Spleen (tissue), 11 donors: ENCODE measurements at regions not wholly inside any gene's neighbourhood (a gene's known extent, or its start where the extent isn't known, plus 50 kb on each side); places are given as distances from the start of the nearest gene placed in this dataset.

ENCODE experiments used
- DNase-seq: peaks from one replicate; pipeline ENCODE4 v3.0.0-alpha.2; 2020
- H3K27ac ChIP-seq, 8 donors: fragments of 200-600 bp; sonication (generic) in 7 of 8; 1 replicate in 4 of 8; 2 replicates in 4 of 8; pipeline versions ENCODE4 v1.5.0 to v1.8.0; 2016 to 2021; ENCODE audit warnings: inconsistent platforms in 4 of 8, mild to moderate bottlenecking in 4 of 8, moderate library complexity in 1 of 8
- H3K27me3 ChIP-seq, 7 donors: fragments of 200-600 bp; sonication (generic) in 6 of 7; replicated peaks in 1 of 7; 1 replicate in 4 of 7; 2 replicates in 3 of 7; pipeline versions ENCODE4 v1.5.0 to v1.8.0; 2016 to 2021; ENCODE audit warnings: inconsistent platforms in 3 of 7, mild to moderate bottlenecking in 1 of 7
- H3K36me3 ChIP-seq, 6 donors: fragments of 200-600 bp; sonication (generic) in 5 of 6; 1 replicate in 4 of 6; 2 replicates in 2 of 6; pipeline versions ENCODE4 v1.5.0 to v1.8.0; 2016 to 2021; ENCODE audit warnings: inconsistent platforms in 2 of 6
- H3K4me1 ChIP-seq, 6 donors: fragments of 200-600 bp; sonication (generic) in 5 of 6; 1 replicate in 3 of 6; 2 replicates in 3 of 6; pipeline versions ENCODE4 v1.5.0 to v1.8.0; 2016 to 2021; ENCODE audit warnings: inconsistent platforms in 3 of 6
- H3K4me3 ChIP-seq, 8 donors: fragments of 200-600 bp; sonication (generic) in 7 of 8; 1 replicate in 4 of 8; 2 replicates in 4 of 8; pipeline versions ENCODE4 v1.5.0 to v1.8.0; 2016 to 2021; ENCODE audit warnings: inconsistent platforms in 4 of 8, mild to moderate bottlenecking in 4 of 8, moderate library complexity in 2 of 8
- H3K9me3 ChIP-seq, 8 donors: fragments of 200-600 bp; sonication (generic) in 7 of 8; 1 replicate in 4 of 8; 2 replicates in 4 of 8; pipeline versions ENCODE4 v1.5.0 to v1.8.0; 2016 to 2021; ENCODE audit warnings: inconsistent platforms in 4 of 8
- CTCF ChIP-seq, 11 experiments: fragments of 200-600 bp in 7 of 11; fragments of 450-650 bp in 4 of 11; sonication (generic) in 4 of 11; IDR thresholded peaks in 8 of 11; conservative IDR thresholded peaks in 3 of 11; 1 replicate in 7 of 11; 2 replicates in 4 of 11; pipeline versions ENCODE4 v1.4.0 to v1.8.0; 2016 to 2021; ENCODE audit warnings: antibody characterized with exemption in 11 of 11, inconsistent platforms in 4 of 11, mild to moderate bottlenecking in 1 of 11
- POLR2A ChIP-seq, 3 donors: fragments of 450-650 bp; IDR thresholded peaks; one replicate each; pipeline ENCODE4 v1.5.1; 2017; ENCODE audit warnings: antibody characterized with exemption in 3 of 3, mild to moderate bottlenecking in 1 of 3
- POLR2AphosphoS5 ChIP-seq, 3 donors: sonication (generic); formaldehyde crosslinking; IDR thresholded peaks; one replicate each; pipeline ENCODE4 v1.5.1; 2017; ENCODE audit warnings: antibody characterized with exemption in 3 of 3
- WGBS, 5 donors: extraction: QIAGEN DNeasy Blood & Tissue Kit in 3 of 5; methylation state at CpG; one replicate each; pipeline versions ENCODE4 v1.1.5 to v1.1.7; 2013 to 2018; 5-methylcytosine and 5-hydroxymethylcytosine counted together
- intact Hi-C: fragments of 100-400 bp; cut with DNase I; formaldehyde crosslinking; loops from one replicate; pipeline ENCODE4 v1.15.0; 2023; ENCODE audit warnings: low total_unique reads
- donor health status: healthy with polysubstance abuse.
- donor health status: DM: no; HTN: no; CAD: no; lungs with moderate emphysema.
- donor health status: DM: no; HTN: no; CAD: no.
- donor health status: Bipolar disorder and iron deficiency.
- donor health status: healthy.
- donor health status: DM: no; HTN: no; CAD: no.
- donor health status: DM: yes; HTN: yes; CAD: no.

GRCh38 chr12:107984973-107985372 lies 144.1 kb upstream of the WSCD2 start:
- 65 to 81% (median 74%) methylated on average over 3 of the region's 3 CpGs for WGBS, 5 donors
- Histone ChIP-seq H3K4me3 (no peak overlapping the region), H3K4me1 (no peaks in the 10 kb centered on the region), H3K36me3 (no peaks in the 10 kb centered on the region), H3K9me3 (no peaks in the 10 kb centered on the region), H3K27me3 (peaks cover 0 to 60% (median 0%) of the 10 kb centered on the region in 7 donors), H3K27ac (no peak overlapping the region)
- TF ChIP-seq POLR2A (IDR thresholded peaks at IDR 0.05) (no peak), CTCF (IDR thresholded peaks at IDR 0.05 in 8 of 11, conservative IDR thresholded peaks at IDR 0.05 in 3 of 11) (no peak)
- no peak for DNase-seq
- intact Hi-C loops: no loop called here

- H3K36me3 ChIP-seq: no peaks in the 10 kb centered on the region
- H3K27me3 ChIP-seq: peaks cover 0 to 48% (median 0%) of the 10 kb centered on the region in 7 donors
- intact Hi-C loops: no loop called here
- H3K27ac ChIP-seq: no peak overlapping the region
- H3K4me3 ChIP-seq: no peak overlapping the region
- 84 to 92% (median 91%) methylated on average over 1 of the region's 1 CpG for WGBS, 5 donors
- DNase-seq: no peak
- H3K9me3 ChIP-seq: no peaks in the 10 kb centered on the region
- TF ChIP-seq POLR2A (IDR thresholded peaks at IDR 0.05) (no peak), POLR2AphosphoS5 (IDR thresholded peaks at IDR 0.05) (no peak), CTCF (IDR thresholded peaks at IDR 0.05 in 8 of 11, conservative IDR thresholded peaks at IDR 0.05 in 3 of 11) (no peak)
- H3K4me1 ChIP-seq: no peaks in the 10 kb centered on the region
Observed at GRCh38 chr12:107986183-107986582, 142.9 kb upstream of the WSCD2 start.

GRCh38 chr12:107990325-107990724 lies 138.8 kb upstream of the WSCD2 start:
- no peaks in the 10 kb centered on the region for H3K9me3 ChIP-seq
- H3K4me1 ChIP-seq: no peaks in the 10 kb centered on the region
- peak in 8 of 11 experiments; percentile 10 to 50 (median 36) for TF ChIP-seq CTCF (IDR thresholded peaks at IDR 0.05 in 8 of 11, conservative IDR thresholded peaks at IDR 0.05 in 3 of 11)
- TF ChIP-seq POLR2A (IDR thresholded peaks at IDR 0.05): no peak
- H3K4me3 ChIP-seq: no peak overlapping the region
- no peak for DNase-seq
- intact Hi-C loops: no loop called here
- peaks cover 0 to 24% (median 0%) of the 10 kb centered on the region in 7 donors for H3K27me3 ChIP-seq
- WGBS, 5 donors: 2 to 10% (median 3%) methylated on average over 2 of the region's 2 CpGs
- H3K36me3 ChIP-seq: no peaks in the 10 kb centered on the region
- no peak overlapping the region for H3K27ac ChIP-seq

- Histone ChIP-seq H3K27me3 (peaks cover 0 to 31% (median 0%) of the 10 kb centered on the region in 7 donors), H3K4me3 (no peak overlapping the region), H3K9me3 (no peaks in the 10 kb centered on the region), H3K36me3 (no peaks in the 10 kb centered on the region), H3K27ac (no peak overlapping the region), H3K4me1 (no peaks in the 10 kb centered on the region)
- TF ChIP-seq POLR2AphosphoS5 (IDR thresholded peaks at IDR 0.05) (no peak), CTCF (IDR thresholded peaks at IDR 0.05 in 8 of 11, conservative IDR thresholded peaks at IDR 0.05 in 3 of 11) (no peak), POLR2A (IDR thresholded peaks at IDR 0.05) (no peak)
- no peak for DNase-seq
- 51 to 66% (median 58%) methylated on average over 2 of the region's 2 CpGs for WGBS, 5 donors
- intact Hi-C loops: no loop called here
Observed at GRCh38 chr12:107992029-107992428, 137.1 kb upstream of the WSCD2 start.
